HCT116 (cell line): ENCODE measurements at regions not wholly inside any gene's neighbourhood (a gene's known extent, or its start where the extent isn't known, plus 50 kb on each side); places are given as distances from the start of the nearest gene placed in this dataset.
A peak's percentile ranks its signal among the peaks of the same experiment; 100 is the strongest.
"Not testable (repeated sequence)": the region's sequence is repeated elsewhere in the genome, so short reads cannot be mapped to it uniquely, and the experiment has no call there.

ENCODE experiments used
- ATAC-seq: fragments of 200-7000 bp; cut with Tn5 transposase; 2 replicates; pipeline ENCODE4 v1.9.1; 2020; ENCODE audit warnings: mild to moderate bottlenecking, moderate library complexity
- BruUV-seq: library from RNA; stranded (reverse); fragments of 400-500 nt; replicated peaks from 2 replicates; lab custom pipeline; 2021; lab: Mats Ljungman, UMichigan
- CTCF ChIA-PET: fragments of 300-600 bp; sonication (Branson Sonifier 250); formaldehyde crosslinking; loops from one replicate; lab custom pipeline; 2021; ENCODE audit warnings: antibody characterized with exemption; lab: Charles Lee
- POLR2A ChIA-PET: fragments of 300-600, 350-600 bp; sonication (Branson Sonifier 250); formaldehyde crosslinking; loops from one replicate; lab custom pipeline; 2021; ENCODE audit warnings: antibody characterized with exemption; lab: Charles Lee
- RAD21 ChIA-PET, 2 experiments: fragments of 300-600 bp; sonication (Branson Sonifier 250); formaldehyde crosslinking; loops; one replicate each; lab custom pipeline; 2023; ENCODE audit warnings: low total read pairs in 2 of 2; ENCODE audit not compliant: uncharacterized antibody in 2 of 2, unreplicated experiment in 2 of 2, low non-redundant PET in 1 of 2; lab: Charles Lee
- DNase-seq: peaks from one replicate; pipeline ENCODE4 v3.0.0-alpha.2; 2010; ENCODE audit warnings: low read depth, low spot score
- H2AFZ ChIP-seq: fragments of 200-600 bp; shearing (Covaris generic), sonication (generic); 2 replicates; pipeline ENCODE4 v1.6.1; 2017; ENCODE audit warnings: low read depth, mixed run types, mixed read lengths, antibody characterized with exemption, low read length; ENCODE audit not compliant: poor library complexity, severe bottlenecking
- H3K27ac ChIP-seq: 2 replicates; pipeline ENCODE4 v1.5.1; 2012; ENCODE audit warnings: low read depth, low read length
- H3K27me3 ChIP-seq: fragments of 200-600 bp; sonication (generic); 2 replicates; pipeline ENCODE4 v1.6.1; 2016; ENCODE audit warnings: mixed run types, low read length, mixed read lengths; ENCODE audit not compliant: insufficient read depth
- H3K36me3 ChIP-seq, 2 experiments: fragments of 200-500 bp in 1 of 2; fragments of 200-600 bp in 1 of 2; sonication (Bioruptor generic) in 1 of 2; sonication (generic) in 1 of 2; 2 replicates each; pipeline versions ENCODE4 v1.5.1 to v1.6.1; 2014 to 2016; ENCODE audit warnings: low read length in 2 of 2, inconsistent platforms in 1 of 2, mixed read lengths in 1 of 2, mixed run types in 1 of 2; ENCODE audit not compliant: insufficient read depth in 2 of 2, control insufficient read depth in 1 of 2
- H3K4me1 ChIP-seq, 2 experiments: fragments of 200-600 bp in 1 of 2; sonication (generic) in 1 of 2; 2 replicates each; pipeline versions ENCODE4 v1.5.1 to v1.6.1; 2012 to 2017; ENCODE audit warnings: low read length in 2 of 2, inconsistent platforms in 1 of 2, mild to moderate bottlenecking in 1 of 2, mixed read lengths in 1 of 2, mixed run types in 1 of 2, moderate library complexity in 1 of 2; ENCODE audit not compliant: insufficient read depth in 2 of 2, control insufficient read depth in 1 of 2
- H3K4me2 ChIP-seq: fragments of 200-600 bp; sonication (generic); 2 replicates; pipeline ENCODE4 v1.6.1; 2017; ENCODE audit warnings: mixed run types, low read length, mixed read lengths
- H3K4me3 ChIP-seq, 2 experiments: fragments of 200-600 bp in 1 of 2; sonication (generic) in 1 of 2; replicated peaks in 1 of 2; 2 replicates each; pipeline ENCODE4 v1.5.1; 2011 to 2016; ENCODE audit warnings: low read length in 2 of 2, control low read depth in 1 of 2, low read depth in 1 of 2, mild to moderate bottlenecking in 1 of 2, mixed read lengths in 1 of 2, mixed run types in 1 of 2
- H3K79me2 ChIP-seq: fragments of 200-600 bp; sonication (generic); 2 replicates; pipeline ENCODE4 v1.6.1; 2017; ENCODE audit warnings: mild to moderate bottlenecking, mixed run types, low read length, moderate library complexity, mixed read lengths; ENCODE audit not compliant: insufficient read depth
- H3K9ac ChIP-seq: fragments of 200-600 bp; sonication (generic); 2 replicates; pipeline ENCODE4 v1.6.1; 2016; ENCODE audit warnings: low read length, mixed read lengths
- H3K9me2 ChIP-seq: fragments of 200-600 bp; sonication (generic), shearing (Covaris generic); 2 replicates; pipeline ENCODE4 v1.6.1; 2017; ENCODE audit warnings: mixed run types, mild to moderate bottlenecking, moderate library complexity; ENCODE audit not compliant: insufficient read depth
- H3K9me3 ChIP-seq, 2 experiments: fragments of 200-500 bp in 1 of 2; fragments of 200-600 bp in 1 of 2; sonication (Bioruptor generic) in 1 of 2; sonication (generic) in 1 of 2; 2 replicates each; pipeline ENCODE4 v1.6.1; 2014 to 2017; ENCODE audit warnings: low read length in 2 of 2, mixed read lengths in 2 of 2, inconsistent platforms in 1 of 2, low read depth in 1 of 2, mild to moderate bottlenecking in 1 of 2, mixed run types in 1 of 2, moderate library complexity in 1 of 2; ENCODE audit not compliant: control insufficient read depth in 1 of 2, insufficient read depth in 1 of 2
- H4K20me1 ChIP-seq: fragments of 200-600 bp; sonication (generic), shearing (Covaris generic); 2 replicates; pipeline ENCODE4 v1.6.1; 2017; ENCODE audit warnings: mixed run types, mild to moderate bottlenecking, moderate library complexity; ENCODE audit not compliant: insufficient read depth
- ELF1 ChIP-seq: IDR thresholded peaks from 2 replicates; pipeline ENCODE4 v1.6.1; 2012; ENCODE audit warnings: low read depth, borderline replicate concordance
- EZH2 ChIP-seq: fragments of 200-600 bp; sonication (generic); IDR thresholded peaks from 2 replicates; pipeline ENCODE4 v1.6.1; 2017; ENCODE audit warnings: antibody characterized with exemption, mixed run types
- FOSL1 ChIP-seq: IDR thresholded peaks from 2 replicates; pipeline ENCODE4 v1.6.1; 2012; ENCODE audit warnings: low read depth
- JUND ChIP-seq: IDR thresholded peaks from 2 replicates; pipeline ENCODE4 v1.6.1; 2012
- POLR2A ChIP-seq: IDR thresholded peaks from 2 replicates; pipeline ENCODE4 v1.7.0; 2011; ENCODE audit warnings: borderline replicate concordance; ENCODE audit not compliant: insufficient read depth, insufficient read length; ENCODE audit errors: extremely low read depth
- RAD21 ChIP-seq: IDR thresholded peaks from 2 replicates; pipeline ENCODE4 v1.6.1; 2012; ENCODE audit warnings: low read depth, mild to moderate bottlenecking
- SIN3A ChIP-seq: IDR thresholded peaks from 2 replicates; pipeline ENCODE4 v1.6.1; 2012; ENCODE audit warnings: low read depth
- SP1 ChIP-seq: IDR thresholded peaks from 2 replicates; pipeline ENCODE4 v1.6.1; 2012; ENCODE audit warnings: low read depth
- SRF ChIP-seq: IDR thresholded peaks from 2 replicates; pipeline ENCODE4 v1.6.1; 2012; ENCODE audit warnings: low read depth
- TCF7L2 ChIP-seq: IDR thresholded peaks from 2 replicates; pipeline ENCODE4 v1.7.0; 2011; ENCODE audit warnings: borderline replicate concordance, inconsistent platforms; ENCODE audit not compliant: insufficient read depth, insufficient read length; ENCODE audit errors: extremely low read depth
- YY1 ChIP-seq: IDR thresholded peaks from 2 replicates; pipeline ENCODE4 v1.6.1; 2011; ENCODE audit warnings: low read length, low read depth, moderate library complexity, mild to moderate bottlenecking; ENCODE audit not compliant: insufficient replicate concordance; ENCODE audit errors: extremely low read depth
- ZFX ChIP-seq: fragments of 450-650 bp; IDR thresholded peaks from 2 replicates; pipeline ENCODE4 v1.6.1; 2017
- ZNF274 ChIP-seq: fragments of 200-500 bp; sonication (Bioruptor generic); IDR thresholded peaks from 2 replicates; pipeline ENCODE4 v1.6.1; 2014; ENCODE audit warnings: mild to moderate bottlenecking, low read depth, low read length, inconsistent platforms
- intact Hi-C: fragments of 100-400 bp; cut with micrococcal nuclease; formaldehyde crosslinking; loops from 2 replicates; pipeline ENCODE4 v1.10.0; 2022
- TF ChIP-seq, protein P1 (sequence below): IDR thresholded peaks from 2 replicates; pipeline ENCODE4 v1.6.1; 2012
- TF ChIP-seq, protein P2 (sequence below): IDR thresholded peaks from 2 replicates; pipeline ENCODE4 v1.6.1; 2011; ENCODE audit warnings: mild to moderate bottlenecking, low read length, moderate library complexity; ENCODE audit not compliant: insufficient replicate concordance; ENCODE audit errors: extremely low read depth
- TF ChIP-seq, protein P3 (sequence below): IDR thresholded peaks from 2 replicates; pipeline ENCODE4 v1.6.1; 2012
- TF ChIP-seq, protein P4 (sequence below), 3 experiments: fragments of 200-600 bp in 1 of 3; sonication (generic) in 1 of 3; IDR thresholded peaks in 2 of 3; conservative IDR thresholded peaks in 1 of 3; 2 replicates each; pipeline ENCODE4 v1.5.1; 2012 to 2017; ENCODE audit warnings: low read depth in 2 of 3, low read length in 2 of 3, antibody characterized with exemption in 1 of 3, borderline replicate concordance in 1 of 3, control low read depth in 1 of 3, mild to moderate bottlenecking in 1 of 3, mixed read lengths in 1 of 3, mixed run types in 1 of 3, moderate library complexity in 1 of 3; ENCODE audit not compliant: insufficient read depth in 1 of 3

DNA sequence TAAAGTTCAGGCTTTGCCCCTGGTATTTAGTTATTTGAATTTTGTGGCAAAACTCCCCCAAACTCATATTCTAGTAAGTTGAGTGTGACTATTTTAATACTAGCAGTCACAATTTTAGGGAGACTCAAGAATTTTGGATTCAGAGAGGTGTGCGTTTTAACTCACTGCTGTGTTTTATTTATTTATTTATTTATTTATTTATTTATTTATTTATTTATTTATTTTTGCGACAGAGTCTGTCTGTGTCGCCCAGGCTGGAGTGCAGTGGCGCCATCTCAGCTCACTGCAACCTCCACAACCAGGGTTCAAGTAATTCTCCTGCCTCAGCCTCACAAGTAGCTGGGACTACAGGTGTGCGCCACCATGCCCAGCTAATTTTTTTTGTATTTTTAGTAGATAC, 269.3 kb upstream of the TBL1XR1 start:
- POLR2A ChIA-PET, H3K79me2 ChIP-seq: not testable (repeated sequence)

DNA sequence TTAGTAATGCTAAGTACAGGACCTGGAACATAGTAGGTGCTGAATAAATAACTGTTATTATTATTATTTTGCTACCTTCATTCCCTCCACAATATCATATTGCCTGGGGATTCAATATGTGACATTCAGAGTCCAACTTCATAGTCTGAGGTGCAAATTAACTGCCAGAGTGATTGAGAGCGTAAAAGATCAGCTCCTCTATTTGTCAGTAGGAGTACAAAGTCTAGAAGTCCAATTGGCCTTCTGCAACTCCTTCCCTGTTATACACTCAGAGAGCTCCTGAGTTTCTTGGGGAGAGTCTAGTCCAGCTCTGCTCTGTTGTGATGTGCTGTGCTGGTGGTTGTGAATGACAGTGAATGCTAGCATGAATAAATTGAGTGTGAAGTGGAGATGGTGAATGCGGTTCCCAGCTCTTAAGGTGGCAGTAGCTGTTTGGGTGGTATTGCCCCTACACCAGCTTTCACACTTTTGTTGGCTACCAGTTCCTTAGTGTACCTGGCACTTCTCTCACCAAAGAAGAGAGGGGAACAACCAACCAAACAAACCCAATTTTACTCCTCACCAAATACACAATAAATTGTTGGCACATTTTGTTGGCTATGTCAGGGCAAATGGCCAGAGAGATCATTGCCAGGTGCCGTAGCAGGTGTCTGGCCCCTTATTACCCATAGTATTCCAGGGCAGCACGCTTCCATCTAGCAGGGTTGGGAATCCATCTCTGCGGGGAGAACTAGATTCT, 270.1 kb upstream of the TBL1XR1 start:
- H3K27ac ChIP-seq: no peak overlapping the region
- no peaks in the 10 kb centered on the region; a peak in 1 of 4 replicates for H3K4me1 ChIP-seq
- H3K9me2 ChIP-seq: no peaks in the 10 kb centered on the region
- DNase-seq (no peak), ATAC-seq (no peak)
- H3K4me3 ChIP-seq: no peak overlapping the region
- no peaks in the 10 kb centered on the region for H3K27me3 ChIP-seq
- no peaks in the 10 kb centered on the region for H3K9me3 ChIP-seq
- POLR2A ChIA-PET: no interaction called here
- no peak overlapping the region for H3K9ac ChIP-seq
- no peak overlapping the region for H2AFZ ChIP-seq
- intact Hi-C loops: no loop called here
- H3K79me2 ChIP-seq: no peaks in the 10 kb centered on the region
- H4K20me1 ChIP-seq: no peaks in the 10 kb centered on the region
- BruUV-seq: no TSS peak
- CTCF ChIA-PET: no interaction called here
- RAD21 ChIA-PET: no interaction called here
- no peaks in the 10 kb centered on the region for H3K36me3 ChIP-seq
- no peak overlapping the region for H3K4me2 ChIP-seq
- TF ChIP-seq, protein P1, sequence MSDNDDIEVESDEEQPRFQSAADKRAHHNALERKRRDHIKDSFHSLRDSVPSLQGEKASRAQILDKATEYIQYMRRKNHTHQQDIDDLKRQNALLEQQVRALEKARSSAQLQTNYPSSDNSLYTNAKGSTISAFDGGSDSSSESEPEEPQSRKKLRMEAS: no peak
- no peak for TF ChIP-seq JUND
- TF ChIP-seq POLR2A: no peak
- TF ChIP-seq, protein P2, sequence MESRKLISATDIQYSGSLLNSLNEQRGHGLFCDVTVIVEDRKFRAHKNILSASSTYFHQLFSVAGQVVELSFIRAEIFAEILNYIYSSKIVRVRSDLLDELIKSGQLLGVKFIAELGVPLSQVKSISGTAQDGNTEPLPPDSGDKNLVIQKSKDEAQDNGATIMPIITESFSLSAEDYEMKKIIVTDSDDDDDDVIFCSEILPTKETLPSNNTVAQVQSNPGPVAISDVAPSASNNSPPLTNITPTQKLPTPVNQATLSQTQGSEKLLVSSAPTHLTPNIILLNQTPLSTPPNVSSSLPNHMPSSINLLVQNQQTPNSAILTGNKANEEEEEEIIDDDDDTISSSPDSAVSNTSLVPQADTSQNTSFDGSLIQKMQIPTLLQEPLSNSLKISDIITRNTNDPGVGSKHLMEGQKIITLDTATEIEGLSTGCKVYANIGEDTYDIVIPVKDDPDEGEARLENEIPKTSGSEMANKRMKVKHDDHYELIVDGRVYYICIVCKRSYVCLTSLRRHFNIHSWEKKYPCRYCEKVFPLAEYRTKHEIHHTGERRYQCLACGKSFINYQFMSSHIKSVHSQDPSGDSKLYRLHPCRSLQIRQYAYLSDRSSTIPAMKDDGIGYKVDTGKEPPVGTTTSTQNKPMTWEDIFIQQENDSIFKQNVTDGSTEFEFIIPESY: no peak
- TF ChIP-seq ELF1: no peak
- no peak for TF ChIP-seq SP1
- no peak for TF ChIP-seq ZFX
- no peak for TF ChIP-seq RAD21
- TF ChIP-seq ZNF274: no peak
- no peak for TF ChIP-seq YY1
- TF ChIP-seq FOSL1: no peak
- TF ChIP-seq, protein P3, sequence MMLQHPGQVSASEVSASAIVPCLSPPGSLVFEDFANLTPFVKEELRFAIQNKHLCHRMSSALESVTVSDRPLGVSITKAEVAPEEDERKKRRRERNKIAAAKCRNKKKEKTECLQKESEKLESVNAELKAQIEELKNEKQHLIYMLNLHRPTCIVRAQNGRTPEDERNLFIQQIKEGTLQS: no peak
- no peak for TF ChIP-seq SRF
- no peak for TF ChIP-seq SIN3A
- no peak for TF ChIP-seq TCF7L2
- no peak for TF ChIP-seq EZH2
- TF ChIP-seq, protein P4, sequence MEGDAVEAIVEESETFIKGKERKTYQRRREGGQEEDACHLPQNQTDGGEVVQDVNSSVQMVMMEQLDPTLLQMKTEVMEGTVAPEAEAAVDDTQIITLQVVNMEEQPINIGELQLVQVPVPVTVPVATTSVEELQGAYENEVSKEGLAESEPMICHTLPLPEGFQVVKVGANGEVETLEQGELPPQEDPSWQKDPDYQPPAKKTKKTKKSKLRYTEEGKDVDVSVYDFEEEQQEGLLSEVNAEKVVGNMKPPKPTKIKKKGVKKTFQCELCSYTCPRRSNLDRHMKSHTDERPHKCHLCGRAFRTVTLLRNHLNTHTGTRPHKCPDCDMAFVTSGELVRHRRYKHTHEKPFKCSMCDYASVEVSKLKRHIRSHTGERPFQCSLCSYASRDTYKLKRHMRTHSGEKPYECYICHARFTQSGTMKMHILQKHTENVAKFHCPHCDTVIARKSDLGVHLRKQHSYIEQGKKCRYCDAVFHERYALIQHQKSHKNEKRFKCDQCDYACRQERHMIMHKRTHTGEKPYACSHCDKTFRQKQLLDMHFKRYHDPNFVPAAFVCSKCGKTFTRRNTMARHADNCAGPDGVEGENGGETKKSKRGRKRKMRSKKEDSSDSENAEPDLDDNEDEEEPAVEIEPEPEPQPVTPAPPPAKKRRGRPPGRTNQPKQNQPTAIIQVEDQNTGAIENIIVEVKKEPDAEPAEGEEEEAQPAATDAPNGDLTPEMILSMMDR (IDR thresholded peaks at IDR 0.05 in 2 of 3, conservative IDR thresholded peaks at IDR 0.05 in 1 of 3; ENCODE audit: borderline replicate concordance in 1 of 3, insufficient read depth in 1 of 3, low read depth in 2 of 3, low read length in 2 of 3): no peak

More for the DNA sequence above, 269.3 kb upstream of the TBL1XR1 start:
- H3K9ac ChIP-seq, RAD21 ChIA-PET, DNase-seq, CTCF ChIA-PET, BruUV-seq, H3K27me3 ChIP-seq, H3K27ac ChIP-seq, H3K9me2 ChIP-seq, H3K36me3 ChIP-seq, H3K9me3 ChIP-seq, intact Hi-C loops, H4K20me1 ChIP-seq, ATAC-seq, H3K4me1 ChIP-seq, H3K4me2 ChIP-seq, H3K4me3 ChIP-seq: not testable (repeated sequence)
- H2AFZ ChIP-seq: peak overlapping the region; percentile 16
